Hepatocyte (in vitro differentiated cells): ENCODE measurements at regions not wholly inside any gene's neighbourhood (a gene's known extent, or its start where the extent isn't known, plus 50 kb on each side); places are given as distances from the start of the nearest gene placed in this dataset.

Experiments
- DNase-seq: peaks from one replicate; pipeline ENCODE4 v3.0.0-alpha.2; 2016; ENCODE audit warnings: low spot score
- H2AFZ ChIP-seq: fragments of 200-600 bp; sonication (generic); 2 replicates; pipeline ENCODE4 v1.6.0; 2016; ENCODE audit warnings: antibody characterized with exemption, mild to moderate bottlenecking
- H3K27ac ChIP-seq: fragments of 200-600 bp; sonication (generic); 2 replicates; pipeline ENCODE4 v1.5.1; 2016; ENCODE audit warnings: mild to moderate bottlenecking
- H3K27me3 ChIP-seq: fragments of 200-600 bp; sonication (generic); 2 replicates; pipeline ENCODE4 v1.6.1; 2016
- H3K36me3 ChIP-seq: fragments of 200-600 bp; sonication (generic); replicated peaks from 2 replicates; pipeline ENCODE4 v1.5.1; 2016; ENCODE audit warnings: low read depth; ENCODE audit not compliant: insufficient read depth
- H3K4me1 ChIP-seq: fragments of 200-600 bp; sonication (generic); 2 replicates; pipeline ENCODE4 v1.5.1; 2016; ENCODE audit warnings: mild to moderate bottlenecking, moderate library complexity; ENCODE audit not compliant: insufficient read depth
- H3K4me2 ChIP-seq: fragments of 200-600 bp; sonication (generic); 2 replicates; pipeline ENCODE4 v1.6.0; 2016
- H3K4me3 ChIP-seq: fragments of 200-600 bp; sonication (generic); 2 replicates; pipeline ENCODE4 v1.5.1; 2016; ENCODE audit warnings: mild to moderate bottlenecking
- H3K79me2 ChIP-seq: fragments of 200-600 bp; sonication (generic); 2 replicates; pipeline ENCODE4 v1.6.0; 2017; ENCODE audit warnings: mild to moderate bottlenecking
- H3K9me2 ChIP-seq: fragments of 200-600 bp; sonication (generic); replicated peaks from 2 replicates; pipeline ENCODE4 v1.6.0; 2017; ENCODE audit warnings: mild to moderate bottlenecking; ENCODE audit not compliant: insufficient read depth
- H3K9me3 ChIP-seq: fragments of 200-600 bp; sonication (generic); 2 replicates; pipeline ENCODE4 v1.5.1; 2016; ENCODE audit warnings: low read depth, mild to moderate bottlenecking
- H4K20me1 ChIP-seq: fragments of 200-600 bp; sonication (generic); 2 replicates; pipeline ENCODE4 v1.6.0; 2016; ENCODE audit warnings: mild to moderate bottlenecking; ENCODE audit not compliant: insufficient read depth, poor library complexity, severe bottlenecking
- EZH2 ChIP-seq: fragments of 200-600 bp; sonication (generic); IDR thresholded peaks from 2 replicates; pipeline ENCODE4 v1.6.1; 2016; ENCODE audit warnings: antibody characterized with exemption, mild to moderate bottlenecking, borderline replicate concordance
- EZH2phosphoT487 ChIP-seq: fragments of 200-600 bp; sonication (generic); IDR thresholded peaks from one replicate; pipeline ENCODE4 v1.6.1; 2018; ENCODE audit warnings: antibody characterized with exemption, mild to moderate bottlenecking, low read depth, moderate library complexity; ENCODE audit not compliant: unreplicated experiment, severe bottlenecking
- WGBS: methylation state at CpG from one replicate; pipeline ENCODE4 v1.1.6; 2016; ENCODE audit warnings: low lambda C conversion rate; ENCODE audit errors: missing lambda C conversion rate; 5-methylcytosine and 5-hydroxymethylcytosine counted together
- TF ChIP-seq, protein P1 (sequence below): fragments of 200-600 bp; sonication (generic); IDR thresholded peaks from 2 replicates; pipeline ENCODE4 v1.5.1; 2016; ENCODE audit warnings: antibody characterized with exemption, mild to moderate bottlenecking; ENCODE audit not compliant: poor library complexity

DNA sequence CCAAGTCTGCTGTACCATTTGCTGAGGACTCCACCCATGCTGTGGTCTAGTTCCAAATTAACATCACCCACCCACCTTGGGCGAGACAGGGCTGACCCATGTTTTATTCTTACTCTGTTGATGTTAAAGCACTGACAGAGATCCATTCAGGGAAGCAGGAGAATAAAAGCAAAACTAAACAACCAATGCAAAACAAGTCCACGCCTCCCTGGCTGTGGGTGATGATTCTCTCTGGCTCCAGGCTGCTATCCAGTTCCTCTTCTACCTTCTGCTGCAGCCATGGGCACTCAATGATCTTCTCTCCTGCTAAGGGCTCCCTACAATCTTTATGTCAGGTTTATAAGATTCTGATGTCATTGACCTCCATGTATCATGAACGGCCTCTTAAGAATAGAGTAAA lies 786.6 kb upstream of the ID2 start:
- H3K27ac ChIP-seq, result peak overlapping the region; percentile 40
- no peaks in the 10 kb centered on the region for H3K36me3 ChIP-seq
- no peak overlapping the region for H3K4me2 ChIP-seq
- H3K27me3 ChIP-seq, result no peaks in the 10 kb centered on the region
- no peaks in the 10 kb centered on the region for H3K9me3 ChIP-seq
- no peaks in the 10 kb centered on the region for H3K4me1 ChIP-seq
- no peaks in the 10 kb centered on the region for H4K20me1 ChIP-seq
- H3K4me3 ChIP-seq, result no peak overlapping the region
- H3K79me2 ChIP-seq, result no peaks in the 10 kb centered on the region
- H2AFZ ChIP-seq, result no peak overlapping the region
- WGBS, result 95% methylated on average over 3 of the region's 3 CpGs
- DNase-seq, result no peak
- TF ChIP-seq EZH2phosphoT487, result no peak
- TF ChIP-seq EZH2, result no peak
- TF ChIP-seq, protein P1, sequence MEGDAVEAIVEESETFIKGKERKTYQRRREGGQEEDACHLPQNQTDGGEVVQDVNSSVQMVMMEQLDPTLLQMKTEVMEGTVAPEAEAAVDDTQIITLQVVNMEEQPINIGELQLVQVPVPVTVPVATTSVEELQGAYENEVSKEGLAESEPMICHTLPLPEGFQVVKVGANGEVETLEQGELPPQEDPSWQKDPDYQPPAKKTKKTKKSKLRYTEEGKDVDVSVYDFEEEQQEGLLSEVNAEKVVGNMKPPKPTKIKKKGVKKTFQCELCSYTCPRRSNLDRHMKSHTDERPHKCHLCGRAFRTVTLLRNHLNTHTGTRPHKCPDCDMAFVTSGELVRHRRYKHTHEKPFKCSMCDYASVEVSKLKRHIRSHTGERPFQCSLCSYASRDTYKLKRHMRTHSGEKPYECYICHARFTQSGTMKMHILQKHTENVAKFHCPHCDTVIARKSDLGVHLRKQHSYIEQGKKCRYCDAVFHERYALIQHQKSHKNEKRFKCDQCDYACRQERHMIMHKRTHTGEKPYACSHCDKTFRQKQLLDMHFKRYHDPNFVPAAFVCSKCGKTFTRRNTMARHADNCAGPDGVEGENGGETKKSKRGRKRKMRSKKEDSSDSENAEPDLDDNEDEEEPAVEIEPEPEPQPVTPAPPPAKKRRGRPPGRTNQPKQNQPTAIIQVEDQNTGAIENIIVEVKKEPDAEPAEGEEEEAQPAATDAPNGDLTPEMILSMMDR, result no peak
- no peaks in the 10 kb centered on the region for H3K9me2 ChIP-seq

DNA sequence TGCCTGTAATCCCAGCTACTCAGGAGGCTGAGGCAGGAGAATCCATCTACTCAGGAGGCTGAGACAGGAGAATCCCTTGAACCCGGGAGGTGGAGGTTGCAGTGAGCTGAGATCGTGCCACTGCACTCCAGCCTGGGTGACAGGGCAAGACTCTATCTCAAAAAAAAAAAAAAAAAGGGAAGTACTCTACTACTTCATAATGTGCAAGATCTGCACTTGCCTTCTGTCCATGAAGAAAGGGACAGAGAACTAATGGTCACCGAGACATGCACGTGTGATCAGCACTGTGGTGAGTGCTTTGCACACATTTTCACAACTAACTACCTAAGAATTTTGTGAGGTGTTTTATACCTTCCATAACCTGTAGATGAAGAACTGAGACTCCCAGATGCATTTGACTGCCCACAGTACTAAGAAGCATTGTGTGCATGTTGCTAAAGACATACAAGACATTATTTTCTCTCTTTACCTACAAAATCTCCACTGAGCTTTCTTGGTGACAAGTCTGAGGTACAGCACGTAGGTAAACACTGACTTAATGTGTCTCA lies 784.8 kb upstream of the ID2 start:
- no peaks in the 10 kb centered on the region for H3K79me2 ChIP-seq
- no peaks in the 10 kb centered on the region for H4K20me1 ChIP-seq
- H3K4me2 ChIP-seq, result no peak overlapping the region
- no peak overlapping the region for H2AFZ ChIP-seq
- no peaks in the 10 kb centered on the region for H3K27me3 ChIP-seq
- no peak overlapping the region for H3K27ac ChIP-seq
- WGBS, result 90% methylated on average over 5 of the region's 5 CpGs
- no peaks in the 10 kb centered on the region for H3K36me3 ChIP-seq
- TF ChIP-seq EZH2 (no peak), EZH2phosphoT487 (no peak)
- TF ChIP-seq, protein P1, result no peak
- H3K9me2 ChIP-seq, result no peaks in the 10 kb centered on the region
- no peak for DNase-seq
- H3K4me1 ChIP-seq, result no peaks in the 10 kb centered on the region
- H3K9me3 ChIP-seq, result no peaks in the 10 kb centered on the region
- no peak overlapping the region for H3K4me3 ChIP-seq

DNA sequence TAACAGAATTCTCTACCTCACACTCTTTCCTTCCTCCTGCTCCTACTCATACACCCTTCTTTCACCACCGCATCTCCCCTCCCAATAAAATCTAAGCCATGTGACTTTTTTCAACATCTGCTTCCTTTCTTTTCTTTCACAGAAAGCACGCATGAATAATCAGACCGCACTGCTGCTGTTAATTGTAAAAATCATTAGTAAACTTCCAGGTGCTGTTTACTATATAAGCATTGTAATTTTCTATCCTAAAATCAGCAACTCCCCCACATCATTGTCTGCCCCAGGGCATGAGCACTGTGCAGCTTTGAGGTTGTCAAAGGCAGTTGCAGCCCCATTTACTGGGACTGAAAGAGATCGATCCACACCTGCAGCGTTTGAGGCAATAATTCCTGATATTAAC lies 782.6 kb upstream of the ID2 start:
- no peaks in the 10 kb centered on the region for H3K9me3 ChIP-seq
- H3K4me2 ChIP-seq, result no peak overlapping the region
- no peaks in the 10 kb centered on the region for H3K36me3 ChIP-seq
- no peaks in the 10 kb centered on the region for H3K27me3 ChIP-seq
- H3K4me3 ChIP-seq, result no peak overlapping the region
- H4K20me1 ChIP-seq, result no peaks in the 10 kb centered on the region
- H3K27ac ChIP-seq, result no peak overlapping the region
- no peak overlapping the region for H2AFZ ChIP-seq
- DNase-seq, result no peak
- no peaks in the 10 kb centered on the region for H3K79me2 ChIP-seq
- TF ChIP-seq, protein P1, result no peak
- TF ChIP-seq EZH2phosphoT487 (no peak), EZH2 (no peak)
- 34% methylated on average over 5 of the region's 5 CpGs for WGBS
- H3K9me2 ChIP-seq, result no peaks in the 10 kb centered on the region
- H3K4me1 ChIP-seq, result no peaks in the 10 kb centered on the region

DNA sequence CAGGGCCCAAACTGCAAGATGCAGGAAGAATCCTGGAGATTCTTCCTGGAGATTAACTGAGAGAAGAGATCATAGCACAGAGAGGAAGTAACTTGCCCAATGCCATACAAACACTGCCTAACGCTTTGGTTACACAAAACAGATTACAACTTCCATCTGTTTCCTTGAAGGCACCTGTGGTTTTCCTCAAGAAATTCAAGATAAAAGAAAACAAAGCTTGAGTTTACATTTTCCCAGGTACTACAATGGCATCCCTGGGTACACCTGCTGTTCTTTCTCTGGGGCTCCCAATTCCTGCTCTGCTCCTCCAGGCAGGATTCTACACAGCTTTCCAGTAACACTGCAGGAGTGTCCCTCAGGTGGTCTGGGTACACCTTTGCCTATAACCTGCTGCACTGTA lies 781.9 kb upstream of the ID2 start:
- TF ChIP-seq, protein P1, result no peak
- TF ChIP-seq EZH2, result no peak
- no peak for TF ChIP-seq EZH2phosphoT487
- Histone ChIP-seq H3K27ac (no peak overlapping the region), H3K9me2 (no peaks in the 10 kb centered on the region), H2AFZ (no peak overlapping the region), H3K4me3 (no peak overlapping the region), H3K4me2 (no peak overlapping the region), H3K4me1 (no peaks in the 10 kb centered on the region), H3K9me3 (no peaks in the 10 kb centered on the region), H4K20me1 (no peaks in the 10 kb centered on the region), H3K27me3 (no peaks in the 10 kb centered on the region), H3K36me3 (no peaks in the 10 kb centered on the region), H3K79me2 (no peaks in the 10 kb centered on the region)
- 27% methylated on average over 1 of the region's 1 CpG for WGBS
- DNase-seq, result no peak
